Endothelial cell of umbilical vein (primary cell): ENCODE measurements at regions not wholly inside any gene's neighbourhood (a gene's known extent, or its start where the extent isn't known, plus 50 kb on each side); places are given as distances from the start of the nearest gene placed in this dataset.

Source experiments
- EZH2 ChIP-seq: IDR thresholded peaks from 2 replicates; pipeline ENCODE4 v1.6.1; 2012; ENCODE audit warnings: borderline replicate concordance, low read depth, mild to moderate bottlenecking, moderate library complexity, low read length, inconsistent platforms; ENCODE audit not compliant: severe bottlenecking
- MYC ChIP-seq: IDR thresholded peaks from one replicate; pipeline ENCODE4 v1.6.1; 2011; ENCODE audit warnings: mild to moderate bottlenecking, low read depth, low read length
- POLR2AphosphoS5 ChIP-seq: IDR thresholded peaks from 2 replicates; pipeline ENCODE4 v1.6.1; 2012; ENCODE audit warnings: low read depth, mild to moderate bottlenecking, control low read depth, low read length, moderate library complexity; ENCODE audit not compliant: insufficient read depth
- TF ChIP-seq, protein P1 (sequence below), 2 donors: IDR thresholded peaks; 1 replicate in 1 of 2; 2 replicates in 1 of 2; pipeline ENCODE4 v1.5.1; 2011; ENCODE audit warnings: low read length in 2 of 2, mild to moderate bottlenecking in 2 of 2, moderate library complexity in 2 of 2, control low read depth in 1 of 2, inconsistent platforms in 1 of 2, low read depth in 1 of 2; ENCODE audit not compliant: insufficient read depth in 1 of 2; ENCODE audit errors: extremely low read depth in 1 of 2
- TF ChIP-seq, protein P2 (sequence below): IDR thresholded peaks from 2 replicates; pipeline ENCODE4 v1.6.1; 2011; ENCODE audit not compliant: insufficient read depth, insufficient read length

DNA sequence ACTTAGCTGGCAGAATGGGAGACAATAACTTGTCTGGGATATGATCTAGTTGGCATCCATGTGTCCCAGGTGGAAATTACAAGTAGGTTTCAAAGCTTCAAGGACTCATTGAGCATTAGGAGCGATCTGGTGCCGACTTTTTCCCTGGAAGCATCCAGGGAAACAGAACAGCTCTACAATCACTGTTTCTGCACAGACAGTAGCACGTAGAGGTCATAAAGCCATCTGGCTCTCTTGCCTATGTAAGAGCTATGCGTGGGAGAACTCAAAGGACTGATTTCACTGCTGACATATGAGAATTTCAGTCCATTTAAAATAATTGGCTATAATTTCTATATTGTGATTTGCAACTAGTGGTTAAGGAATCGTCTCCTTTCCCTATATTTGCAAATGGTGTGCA, 791.7 kb downstream of the REEP3 start:
- TF ChIP-seq EZH2 (no peak), POLR2AphosphoS5 (no peak), MYC (no peak)
- TF ChIP-seq, protein P1, sequence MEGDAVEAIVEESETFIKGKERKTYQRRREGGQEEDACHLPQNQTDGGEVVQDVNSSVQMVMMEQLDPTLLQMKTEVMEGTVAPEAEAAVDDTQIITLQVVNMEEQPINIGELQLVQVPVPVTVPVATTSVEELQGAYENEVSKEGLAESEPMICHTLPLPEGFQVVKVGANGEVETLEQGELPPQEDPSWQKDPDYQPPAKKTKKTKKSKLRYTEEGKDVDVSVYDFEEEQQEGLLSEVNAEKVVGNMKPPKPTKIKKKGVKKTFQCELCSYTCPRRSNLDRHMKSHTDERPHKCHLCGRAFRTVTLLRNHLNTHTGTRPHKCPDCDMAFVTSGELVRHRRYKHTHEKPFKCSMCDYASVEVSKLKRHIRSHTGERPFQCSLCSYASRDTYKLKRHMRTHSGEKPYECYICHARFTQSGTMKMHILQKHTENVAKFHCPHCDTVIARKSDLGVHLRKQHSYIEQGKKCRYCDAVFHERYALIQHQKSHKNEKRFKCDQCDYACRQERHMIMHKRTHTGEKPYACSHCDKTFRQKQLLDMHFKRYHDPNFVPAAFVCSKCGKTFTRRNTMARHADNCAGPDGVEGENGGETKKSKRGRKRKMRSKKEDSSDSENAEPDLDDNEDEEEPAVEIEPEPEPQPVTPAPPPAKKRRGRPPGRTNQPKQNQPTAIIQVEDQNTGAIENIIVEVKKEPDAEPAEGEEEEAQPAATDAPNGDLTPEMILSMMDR (IDR thresholded peaks at IDR 0.05; ENCODE audit: extremely low read depth in 1 of 2, insufficient read depth in 1 of 2, low read depth in 1 of 2, low read length in 2 of 2): no peak
- TF ChIP-seq, protein P2, sequence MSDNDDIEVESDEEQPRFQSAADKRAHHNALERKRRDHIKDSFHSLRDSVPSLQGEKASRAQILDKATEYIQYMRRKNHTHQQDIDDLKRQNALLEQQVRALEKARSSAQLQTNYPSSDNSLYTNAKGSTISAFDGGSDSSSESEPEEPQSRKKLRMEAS: no peak
